BLaER1 treated with 17β-estradiol and CSF1 and Interleukin-3, amounts not matched to agents 10 nM and 100 nM (cell line): ENCODE measurements at regions not wholly inside any gene's neighbourhood (a gene's known extent, or its start where the extent isn't known, plus 50 kb on each side); places are given as distances from the start of the nearest gene placed in this dataset.

Source experiments
- H3K27ac ChIP-seq, 11 experiments: shearing (Covaris generic); formaldehyde crosslinking; 2 replicates each; pipeline ENCODE4 v1.8.1; 2022
- H3K27me3 ChIP-seq, 11 experiments: shearing (Covaris generic); formaldehyde crosslinking; 2 replicates each; pipeline ENCODE4 v1.8.1; 2022
- H3K36me3 ChIP-seq, 11 experiments: shearing (Covaris generic); formaldehyde crosslinking; 2 replicates each; pipeline ENCODE4 v1.8.1; 2022
- H3K4me1 ChIP-seq, 10 experiments: shearing (Covaris generic); formaldehyde crosslinking; 2 replicates each; pipeline ENCODE4 v1.8.1; 2022
- H3K4me2 ChIP-seq, 11 experiments: shearing (Covaris generic); formaldehyde crosslinking; 2 replicates each; pipeline ENCODE4 v1.8.1; 2022
- H3K4me3 ChIP-seq, 10 experiments: shearing (Covaris generic); formaldehyde crosslinking; 2 replicates each; pipeline ENCODE4 v1.8.1; 2022
- H3K9ac ChIP-seq, 11 experiments: shearing (Covaris generic); formaldehyde crosslinking; 2 replicates each; pipeline ENCODE4 v1.8.1; 2022
- H3K9me3 ChIP-seq, 11 experiments: shearing (Covaris generic); formaldehyde crosslinking; replicated peaks in 1 of 11; 2 replicates each; pipeline ENCODE4 v1.8.1; 2022
- H4K20me1 ChIP-seq, 11 experiments: shearing (Covaris generic); formaldehyde crosslinking; 2 replicates each; pipeline ENCODE4 v1.8.1; 2022
- Cebpa-rat ChIP-seq, 11 experiments: shearing (Covaris generic); IDR thresholded peaks; 2 replicates each; pipeline ENCODE4 v1.8.1; 2022

GRCh38 chr20:60501048-60501447 lies 542.8 kb downstream of the CDH26 start:
- Histone ChIP-seq H3K9ac (no peak overlapping the region), H3K4me2 (no peak overlapping the region), H3K4me3 (no peak overlapping the region), H3K4me1 (no peaks in the 10 kb centered on the region), H4K20me1 (no peaks in the 10 kb centered on the region), H3K36me3 (no peaks in the 10 kb centered on the region), H3K27me3 (no peaks in the 10 kb centered on the region), H3K9me3 (no peaks in the 10 kb centered on the region), H3K27ac (no peak overlapping the region)
- TF ChIP-seq Cebpa-rat (IDR thresholded peaks at IDR 0.05): no peak

DNA sequence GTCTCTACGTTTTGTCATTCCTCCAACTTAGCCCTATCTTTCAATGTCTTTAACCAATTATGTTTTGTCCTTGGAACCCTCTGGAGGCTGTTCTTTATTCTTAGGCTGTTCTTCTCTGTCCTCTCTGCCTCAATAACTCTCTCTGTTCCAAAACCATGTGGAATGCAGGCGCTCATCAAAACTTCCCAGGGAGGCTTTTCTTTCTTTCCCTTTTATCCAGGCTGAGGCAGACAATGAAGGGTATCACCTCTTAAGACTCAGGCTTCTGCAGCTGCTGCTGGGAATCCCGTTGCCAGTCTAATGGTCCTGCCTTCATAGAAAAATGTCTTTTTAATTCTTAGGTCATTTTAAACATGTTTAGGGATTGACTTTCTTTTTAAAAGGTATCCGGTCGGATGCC lies 544.7 kb downstream of the CDH26 start:
- Histone ChIP-seq H3K4me2 (no peak overlapping the region), H3K4me1 (no peaks in the 10 kb centered on the region), H4K20me1 (no peaks in the 10 kb centered on the region), H3K9ac (no peak overlapping the region), H3K36me3 (no peaks in the 10 kb centered on the region), H3K27me3 (no peaks in the 10 kb centered on the region), H3K9me3 (no peaks in the 10 kb centered on the region), H3K27ac (no peak overlapping the region), H3K4me3 (no peak overlapping the region)
- no peak for TF ChIP-seq Cebpa-rat (IDR thresholded peaks at IDR 0.05)

- Histone ChIP-seq H4K20me1 (no peaks in the 10 kb centered on the region), H3K4me1 (no peaks in the 10 kb centered on the region), H3K9me3 (no peaks in the 10 kb centered on the region), H3K27ac (no peak overlapping the region), H3K4me3 (no peak overlapping the region), H3K27me3 (no peaks in the 10 kb centered on the region; a peak in 1 of 22 replicates), H3K4me2 (no peak overlapping the region), H3K9ac (no peak overlapping the region), H3K36me3 (no peaks in the 10 kb centered on the region)
- TF ChIP-seq Cebpa-rat (IDR thresholded peaks at IDR 0.05): no peak
Observed at GRCh38 chr20:60505423-60505822, 547.2 kb downstream of the CDH26 start.

GRCh38 chr20:60506061-60506460 lies 547.8 kb downstream of the CDH26 start:
- TF ChIP-seq Cebpa-rat (IDR thresholded peaks at IDR 0.05): no peak
- Histone ChIP-seq H3K4me3 (no peak overlapping the region), H3K4me1 (no peaks in the 10 kb centered on the region), H3K9ac (no peak overlapping the region), H4K20me1 (no peaks in the 10 kb centered on the region), H3K4me2 (no peak overlapping the region), H3K36me3 (no peaks in the 10 kb centered on the region), H3K9me3 (no peaks in the 10 kb centered on the region), H3K27ac (no peak overlapping the region), H3K27me3 (no peaks in the 10 kb centered on the region; a peak in 1 of 22 replicates)

- no peak for TF ChIP-seq Cebpa-rat (IDR thresholded peaks at IDR 0.05)
- H3K4me3 ChIP-seq: no peak overlapping the region
- no peaks in the 10 kb centered on the region; a peak in 1 of 22 replicates for H3K27me3 ChIP-seq
- no peaks in the 10 kb centered on the region for H3K4me1 ChIP-seq
- no peak overlapping the region for H3K9ac ChIP-seq
- H3K36me3 ChIP-seq: no peaks in the 10 kb centered on the region
- H3K27ac ChIP-seq: no peak overlapping the region
- H3K9me3 ChIP-seq: no peaks in the 10 kb centered on the region
- no peak overlapping the region for H3K4me2 ChIP-seq
- no peaks in the 10 kb centered on the region for H4K20me1 ChIP-seq
Observed at GRCh38 chr20:60507087-60507694, 549.0 kb downstream of the CDH26 start.

DNA sequence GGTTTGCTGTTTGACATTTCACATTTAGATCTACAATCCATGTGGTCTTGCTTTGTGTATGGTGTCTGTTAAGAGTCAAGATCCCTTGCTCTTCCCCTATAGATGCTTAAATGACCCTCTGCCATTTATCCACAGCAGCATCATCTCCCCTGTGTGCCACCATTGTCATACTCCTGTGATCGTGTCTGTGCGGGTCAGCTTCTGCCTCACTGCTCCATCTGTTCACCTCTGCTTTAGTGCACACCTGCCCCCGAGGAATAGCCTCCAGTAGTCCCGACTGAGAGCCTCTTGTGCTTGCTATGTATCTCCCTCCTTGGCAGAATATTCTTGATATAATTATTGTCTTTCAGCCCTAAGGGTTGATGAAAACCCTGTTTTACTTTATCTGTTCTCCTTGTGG lies 551.2 kb downstream of the CDH26 start:
- Histone ChIP-seq H3K27ac (no peak overlapping the region), H3K4me3 (no peak overlapping the region), H4K20me1 (no peaks in the 10 kb centered on the region), H3K4me2 (no peak overlapping the region), H3K4me1 (no peaks in the 10 kb centered on the region), H3K9me3 (peaks cover 0 to 7% (median 4%) of the 10 kb centered on the region in 11 experiments; a peak in 8 of 22 replicates), H3K27me3 (no peaks in the 10 kb centered on the region; a peak in 1 of 22 replicates), H3K36me3 (no peaks in the 10 kb centered on the region), H3K9ac (no peak overlapping the region)
- TF ChIP-seq Cebpa-rat (IDR thresholded peaks at IDR 0.05): no peak

DNA sequence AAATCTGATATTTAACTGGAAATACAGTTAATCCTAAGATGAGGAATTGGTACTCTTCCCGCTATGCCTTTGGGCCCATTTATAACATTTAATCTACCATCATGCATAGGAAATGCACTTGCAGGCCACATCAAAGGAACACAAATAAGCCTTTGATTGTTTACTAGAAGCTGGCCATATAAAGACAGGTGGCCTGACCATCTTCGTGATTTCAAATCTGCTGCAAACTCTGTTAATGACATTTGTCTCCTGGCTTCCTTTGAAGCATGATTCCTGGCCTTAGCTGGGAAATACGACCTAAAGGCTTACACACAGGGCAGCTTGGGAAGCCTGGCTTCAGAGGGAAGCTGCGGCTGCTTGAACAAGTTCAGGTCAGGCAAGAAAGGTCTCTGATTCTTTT lies 552.1 kb downstream of the CDH26 start:
- peaks cover 0 to 7% (median 4%) of the 10 kb centered on the region in 11 experiments; a peak in 8 of 22 replicates for H3K9me3 ChIP-seq
- no peak overlapping the region for H3K4me2 ChIP-seq
- no peaks in the 10 kb centered on the region for H3K36me3 ChIP-seq
- no peak overlapping the region for H3K9ac ChIP-seq
- no peaks in the 10 kb centered on the region; a peak in 1 of 22 replicates for H3K27me3 ChIP-seq
- no peak for TF ChIP-seq Cebpa-rat (IDR thresholded peaks at IDR 0.05)
- H3K4me3 ChIP-seq: no peak overlapping the region
- no peaks in the 10 kb centered on the region for H4K20me1 ChIP-seq
- H3K27ac ChIP-seq: no peak overlapping the region
- H3K4me1 ChIP-seq: no peaks in the 10 kb centered on the region

DNA sequence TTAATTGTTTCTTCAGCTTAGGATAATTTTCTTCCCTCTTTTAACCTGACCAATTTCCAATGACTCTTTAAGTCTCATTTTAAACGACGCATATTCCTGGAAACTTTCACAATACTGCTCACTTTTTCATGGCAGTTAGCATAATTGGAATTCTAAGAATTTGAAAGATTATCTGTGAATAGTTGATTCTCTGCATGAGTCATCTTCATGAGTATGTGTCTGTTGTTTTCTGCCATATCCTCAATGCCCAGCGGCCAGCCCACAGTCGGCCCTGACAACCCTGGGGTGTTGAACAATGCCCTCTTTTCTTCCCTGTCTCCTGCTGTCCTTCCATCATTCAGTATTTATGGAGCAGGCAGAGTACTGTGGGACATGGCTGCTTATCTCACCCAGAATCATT lies 554.2 kb downstream of the CDH26 start:
- TF ChIP-seq Cebpa-rat (IDR thresholded peaks at IDR 0.05): no peak
- H3K9me3 ChIP-seq: peaks cover 0 to 7% (median 4%) of the 10 kb centered on the region in 11 experiments; a peak in 8 of 22 replicates
- H3K4me3 ChIP-seq: no peak overlapping the region
- no peak overlapping the region for H3K9ac ChIP-seq
- no peaks in the 10 kb centered on the region for H3K4me1 ChIP-seq
- no peak overlapping the region for H3K4me2 ChIP-seq
- no peaks in the 10 kb centered on the region for H3K36me3 ChIP-seq
- no peaks in the 10 kb centered on the region; a peak in 1 of 22 replicates for H3K27me3 ChIP-seq
- H4K20me1 ChIP-seq: no peaks in the 10 kb centered on the region
- no peak overlapping the region for H3K27ac ChIP-seq

DNA sequence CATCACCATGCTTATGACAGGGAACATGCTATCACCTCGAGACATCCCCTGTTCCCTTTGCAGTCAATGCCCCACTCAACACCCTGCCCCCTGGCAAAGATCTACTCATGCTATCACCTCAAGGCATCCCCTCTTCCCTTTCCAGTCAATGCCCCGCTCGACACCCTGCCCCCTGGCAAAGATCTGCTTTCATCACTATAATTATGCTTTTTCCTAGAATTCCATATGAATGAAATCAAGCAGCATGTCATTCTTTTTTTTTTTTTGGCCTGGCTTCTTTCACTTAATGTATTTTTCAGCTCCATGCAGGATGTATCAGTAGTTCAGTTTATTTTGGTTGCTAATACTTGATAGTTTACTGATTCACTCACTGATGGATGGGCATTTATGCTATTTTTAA lies 554.9 kb downstream of the CDH26 start:
- H3K4me2 ChIP-seq: no peak overlapping the region
- H3K27ac ChIP-seq: no peak overlapping the region
- no peak overlapping the region for H3K4me3 ChIP-seq
- H3K27me3 ChIP-seq: no peaks in the 10 kb centered on the region; a peak in 1 of 22 replicates
- no peak overlapping the region for H3K9ac ChIP-seq
- peaks cover 0 to 7% (median 4%) of the 10 kb centered on the region in 11 experiments; a peak in 8 of 22 replicates for H3K9me3 ChIP-seq
- TF ChIP-seq Cebpa-rat (IDR thresholded peaks at IDR 0.05): no peak
- no peaks in the 10 kb centered on the region for H3K4me1 ChIP-seq
- H4K20me1 ChIP-seq: no peaks in the 10 kb centered on the region
- no peaks in the 10 kb centered on the region for H3K36me3 ChIP-seq

GRCh38 chr20:60516442-60516841 lies 558.2 kb downstream of the CDH26 start:
- no peak overlapping the region for H3K4me2 ChIP-seq
- no peak overlapping the region for H3K27ac ChIP-seq
- H4K20me1 ChIP-seq: no peaks in the 10 kb centered on the region
- no peaks in the 10 kb centered on the region for H3K36me3 ChIP-seq
- H3K9me3 ChIP-seq: peaks cover 0 to 7% (median 4%) of the 10 kb centered on the region in 11 experiments; a peak in 8 of 22 replicates
- H3K9ac ChIP-seq: no peak overlapping the region
- no peaks in the 10 kb centered on the region for H3K4me1 ChIP-seq
- H3K4me3 ChIP-seq: no peak overlapping the region
- TF ChIP-seq Cebpa-rat (IDR thresholded peaks at IDR 0.05): no peak
- H3K27me3 ChIP-seq: no peaks in the 10 kb centered on the region
